WTC11 (cell line): ENCODE measurements at regions not wholly inside any gene's neighbourhood (a gene's known extent, or its start where the extent isn't known, plus 50 kb on each side); places are given as distances from the start of the nearest gene placed in this dataset.

Source experiments
- ATAC-seq: fragments of 200-7000 bp; cut with Tn5 transposase; 2 replicates; pipeline ENCODE4 v1.10.0; 2021; ENCODE audit warnings: mild to moderate bottlenecking, moderate library complexity
- CTCF ChIA-PET: fragments of 300-600 bp; sonication (Branson Sonifier 250); formaldehyde crosslinking; loops from one replicate; lab custom pipeline; 2021; ENCODE audit warnings: antibody characterized with exemption; lab: Charles Lee
- POLR2A ChIA-PET: fragments of 350-600 bp; sonication (Branson Sonifier 250); formaldehyde crosslinking; loops from one replicate; lab custom pipeline; 2021; ENCODE audit warnings: antibody characterized with exemption; lab: Charles Lee
- DNase-seq: peaks from one replicate; pipeline ENCODE4 v3.0.0; 2021; ENCODE audit warnings: low spot score
- H3K27ac Mint-ChIP-seq: 2 replicates; pipeline ENCODE4 v1.8.0; 2021; ENCODE audit warnings: mixed read lengths
- H3K27me3 Mint-ChIP-seq: 2 replicates; pipeline ENCODE4 v1.8.0; 2021; ENCODE audit warnings: low read depth, mild to moderate bottlenecking, moderate library complexity, mixed read lengths
- H3K36me3 Mint-ChIP-seq: 2 replicates; pipeline ENCODE4 v1.8.0; 2021; ENCODE audit warnings: mixed read lengths
- H3K4me1 Mint-ChIP-seq: 2 replicates; pipeline ENCODE4 v1.8.0; 2022; ENCODE audit warnings: mixed read lengths
- H3K4me3 Mint-ChIP-seq: 2 replicates; pipeline ENCODE4 v1.8.0; 2021; ENCODE audit warnings: mild to moderate bottlenecking, moderate library complexity, mixed read lengths
- H3K9me3 Mint-ChIP-seq: 2 replicates; pipeline ENCODE4 v1.8.0; 2021; ENCODE audit warnings: mixed read lengths
- ATF1 ChIP-seq: sonication (generic); formaldehyde crosslinking; IDR thresholded peaks from 2 replicates; pipeline ENCODE4 v1.8.1; 2023; ENCODE audit warnings: mild to moderate bottlenecking, moderate library complexity, missing genetic modification reagents
- CBFB ChIP-seq: sonication (generic); formaldehyde crosslinking; IDR thresholded peaks from 2 replicates; pipeline ENCODE4 v1.8.1; 2022; ENCODE audit warnings: mild to moderate bottlenecking, low read depth, missing genetic modification reagents
- GRHL2 ChIP-seq: fragments of 250-450 bp; sonication (Bioruptor Pico); IDR thresholded peaks from 2 replicates; pipeline ENCODE4 v1.8.0; 2022; ENCODE audit warnings: mild to moderate bottlenecking, moderate library complexity; ENCODE audit not compliant: insufficient replicate concordance, severe bottlenecking
- KAT7 ChIP-seq: sonication (generic); formaldehyde crosslinking; IDR thresholded peaks from 2 replicates; pipeline ENCODE4 v1.8.1; 2023; ENCODE audit warnings: missing genetic modification reagents, mild to moderate bottlenecking, borderline replicate concordance
- MXD4 ChIP-seq: fragments of 250-450 bp; sonication (Bioruptor Pico); IDR thresholded peaks from 2 replicates; pipeline ENCODE4 v1.8.0; 2021; ENCODE audit warnings: mild to moderate bottlenecking, moderate library complexity, borderline replicate concordance
- OVOL2 ChIP-seq: fragments of 250-450 bp; sonication (Bioruptor Pico); IDR thresholded peaks from 2 replicates; pipeline ENCODE4 v1.9.0; 2021; ENCODE audit warnings: mild to moderate bottlenecking, borderline replicate concordance
- ZBTB21 ChIP-seq: sonication (generic); formaldehyde crosslinking; IDR thresholded peaks from 2 replicates; pipeline ENCODE4 v1.8.1; 2023; ENCODE audit warnings: mild to moderate bottlenecking, missing genetic modification reagents, borderline replicate concordance
- TF ChIP-seq, protein P1 (sequence below): sonication (generic); formaldehyde crosslinking; IDR thresholded peaks from 2 replicates; pipeline ENCODE4 v1.8.0; 2022; ENCODE audit warnings: mild to moderate bottlenecking, missing genetic modification reagents
- TF ChIP-seq, protein P2 (sequence below): fragments of 250-450 bp; sonication (Bioruptor Pico); IDR thresholded peaks from 2 replicates; pipeline ENCODE4 v2.1.2; 2022; ENCODE audit warnings: mild to moderate bottlenecking, moderate library complexity
- TF ChIP-seq, protein P3 (sequence below): sonication (generic); formaldehyde crosslinking; conservative IDR thresholded peaks from 2 replicates; pipeline ENCODE4 v1.8.1; 2023; ENCODE audit warnings: mild to moderate bottlenecking, low read depth, missing genetic modification reagents, moderate library complexity
- TF ChIP-seq, protein P4 (sequence below): sonication (generic); formaldehyde crosslinking; IDR thresholded peaks from 2 replicates; pipeline ENCODE4 v1.8.1; 2022; ENCODE audit warnings: mild to moderate bottlenecking, moderate library complexity, missing genetic modification reagents
- TF ChIP-seq, protein P5 (sequence below): sonication (generic); formaldehyde crosslinking; IDR thresholded peaks from 2 replicates; pipeline ENCODE4 v1.8.0; 2022; ENCODE audit warnings: missing genetic modification reagents
- TF ChIP-seq, protein P6 (sequence below): fragments of 250-450 bp; sonication (Bioruptor Pico); IDR thresholded peaks from 2 replicates; pipeline ENCODE4 v1.8.0; 2021; ENCODE audit warnings: mild to moderate bottlenecking
- TF ChIP-seq, protein P7 (sequence below): fragments of 200-600 bp; IDR thresholded peaks from 2 replicates; pipeline ENCODE4 v1.8.0; 2022; ENCODE audit warnings: antibody characterized with exemption

DNA sequence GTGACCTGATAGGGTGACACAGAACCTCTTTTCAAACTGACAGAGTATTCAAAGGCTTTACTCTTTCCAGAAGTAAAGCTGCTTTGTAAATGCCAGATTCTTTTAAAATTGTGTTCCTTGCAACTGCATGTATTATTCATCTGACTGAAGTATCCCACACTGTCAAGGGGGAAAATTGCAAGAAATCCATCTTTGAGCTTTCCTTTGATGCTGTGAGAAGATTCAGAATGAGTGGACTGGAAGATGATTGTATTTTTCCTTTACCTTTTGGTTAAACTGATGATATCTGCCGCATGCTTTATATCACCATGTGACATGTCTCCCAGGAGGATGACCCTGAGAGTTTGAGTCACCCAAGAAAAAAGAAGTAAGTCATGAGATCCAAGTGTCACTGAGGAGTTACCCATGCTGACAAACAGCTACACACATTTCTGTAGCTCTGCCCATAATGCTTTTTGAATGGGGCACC lies 250.8 kb upstream of the CBLB start:
- Mint-ChIP-seq H3K4me1 (peaks cover 2% of the 10 kb centered on the region; the same call in 1 of the 2 replicates), H3K9me3 (no peaks in the 10 kb centered on the region), H3K4me3 (no peak overlapping the region), H3K36me3 (no peaks in the 10 kb centered on the region), H3K27ac (no peak overlapping the region)
- CTCF ChIA-PET, result no interaction called here
- POLR2A ChIA-PET, result no interaction called here
- ATAC-seq, result no peak
- no peak for TF ChIP-seq CBFB
- TF ChIP-seq ZBTB21 (CRISPR knock-in tag), result no peak
- TF ChIP-seq, protein P1, sequence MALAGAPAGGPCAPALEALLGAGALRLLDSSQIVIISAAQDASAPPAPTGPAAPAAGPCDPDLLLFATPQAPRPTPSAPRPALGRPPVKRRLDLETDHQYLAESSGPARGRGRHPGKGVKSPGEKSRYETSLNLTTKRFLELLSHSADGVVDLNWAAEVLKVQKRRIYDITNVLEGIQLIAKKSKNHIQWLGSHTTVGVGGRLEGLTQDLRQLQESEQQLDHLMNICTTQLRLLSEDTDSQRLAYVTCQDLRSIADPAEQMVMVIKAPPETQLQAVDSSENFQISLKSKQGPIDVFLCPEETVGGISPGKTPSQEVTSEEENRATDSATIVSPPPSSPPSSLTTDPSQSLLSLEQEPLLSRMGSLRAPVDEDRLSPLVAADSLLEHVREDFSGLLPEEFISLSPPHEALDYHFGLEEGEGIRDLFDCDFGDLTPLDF (CRISPR knock-in tag), result no peak
- TF ChIP-seq GRHL2, result no peak
- no peak for TF ChIP-seq OVOL2 (CRISPR knock-in tag)
- TF ChIP-seq, protein P2, sequence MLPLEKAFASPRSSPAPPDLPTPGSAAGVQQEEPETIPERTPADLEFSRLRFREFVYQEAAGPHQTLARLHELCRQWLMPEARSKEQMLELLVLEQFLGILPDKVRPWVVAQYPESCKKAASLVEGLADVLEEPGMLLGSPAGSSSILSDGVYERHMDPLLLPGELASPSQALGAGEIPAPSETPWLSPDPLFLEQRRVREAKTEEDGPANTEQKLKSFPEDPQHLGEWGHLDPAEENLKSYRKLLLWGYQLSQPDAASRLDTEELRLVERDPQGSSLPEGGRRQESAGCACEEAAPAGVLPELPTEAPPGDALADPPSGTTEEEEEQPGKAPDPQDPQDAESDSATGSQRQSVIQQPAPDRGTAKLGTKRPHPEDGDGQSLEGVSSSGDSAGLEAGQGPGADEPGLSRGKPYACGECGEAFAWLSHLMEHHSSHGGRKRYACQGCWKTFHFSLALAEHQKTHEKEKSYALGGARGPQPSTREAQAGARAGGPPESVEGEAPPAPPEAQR (CRISPR knock-in tag), result no peak
- TF ChIP-seq, protein P3, sequence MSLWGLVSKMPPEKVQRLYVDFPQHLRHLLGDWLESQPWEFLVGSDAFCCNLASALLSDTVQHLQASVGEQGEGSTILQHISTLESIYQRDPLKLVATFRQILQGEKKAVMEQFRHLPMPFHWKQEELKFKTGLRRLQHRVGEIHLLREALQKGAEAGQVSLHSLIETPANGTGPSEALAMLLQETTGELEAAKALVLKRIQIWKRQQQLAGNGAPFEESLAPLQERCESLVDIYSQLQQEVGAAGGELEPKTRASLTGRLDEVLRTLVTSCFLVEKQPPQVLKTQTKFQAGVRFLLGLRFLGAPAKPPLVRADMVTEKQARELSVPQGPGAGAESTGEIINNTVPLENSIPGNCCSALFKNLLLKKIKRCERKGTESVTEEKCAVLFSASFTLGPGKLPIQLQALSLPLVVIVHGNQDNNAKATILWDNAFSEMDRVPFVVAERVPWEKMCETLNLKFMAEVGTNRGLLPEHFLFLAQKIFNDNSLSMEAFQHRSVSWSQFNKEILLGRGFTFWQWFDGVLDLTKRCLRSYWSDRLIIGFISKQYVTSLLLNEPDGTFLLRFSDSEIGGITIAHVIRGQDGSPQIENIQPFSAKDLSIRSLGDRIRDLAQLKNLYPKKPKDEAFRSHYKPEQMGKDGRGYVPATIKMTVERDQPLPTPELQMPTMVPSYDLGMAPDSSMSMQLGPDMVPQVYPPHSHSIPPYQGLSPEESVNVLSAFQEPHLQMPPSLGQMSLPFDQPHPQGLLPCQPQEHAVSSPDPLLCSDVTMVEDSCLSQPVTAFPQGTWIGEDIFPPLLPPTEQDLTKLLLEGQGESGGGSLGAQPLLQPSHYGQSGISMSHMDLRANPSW (CRISPR knock-in tag), result no peak
- TF ChIP-seq, protein P4, sequence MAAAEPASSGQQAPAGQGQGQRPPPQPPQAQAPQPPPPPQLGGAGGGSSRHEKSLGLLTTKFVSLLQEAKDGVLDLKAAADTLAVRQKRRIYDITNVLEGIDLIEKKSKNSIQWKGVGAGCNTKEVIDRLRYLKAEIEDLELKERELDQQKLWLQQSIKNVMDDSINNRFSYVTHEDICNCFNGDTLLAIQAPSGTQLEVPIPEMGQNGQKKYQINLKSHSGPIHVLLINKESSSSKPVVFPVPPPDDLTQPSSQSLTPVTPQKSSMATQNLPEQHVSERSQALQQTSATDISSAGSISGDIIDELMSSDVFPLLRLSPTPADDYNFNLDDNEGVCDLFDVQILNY, result no peak
- TF ChIP-seq, protein P5, sequence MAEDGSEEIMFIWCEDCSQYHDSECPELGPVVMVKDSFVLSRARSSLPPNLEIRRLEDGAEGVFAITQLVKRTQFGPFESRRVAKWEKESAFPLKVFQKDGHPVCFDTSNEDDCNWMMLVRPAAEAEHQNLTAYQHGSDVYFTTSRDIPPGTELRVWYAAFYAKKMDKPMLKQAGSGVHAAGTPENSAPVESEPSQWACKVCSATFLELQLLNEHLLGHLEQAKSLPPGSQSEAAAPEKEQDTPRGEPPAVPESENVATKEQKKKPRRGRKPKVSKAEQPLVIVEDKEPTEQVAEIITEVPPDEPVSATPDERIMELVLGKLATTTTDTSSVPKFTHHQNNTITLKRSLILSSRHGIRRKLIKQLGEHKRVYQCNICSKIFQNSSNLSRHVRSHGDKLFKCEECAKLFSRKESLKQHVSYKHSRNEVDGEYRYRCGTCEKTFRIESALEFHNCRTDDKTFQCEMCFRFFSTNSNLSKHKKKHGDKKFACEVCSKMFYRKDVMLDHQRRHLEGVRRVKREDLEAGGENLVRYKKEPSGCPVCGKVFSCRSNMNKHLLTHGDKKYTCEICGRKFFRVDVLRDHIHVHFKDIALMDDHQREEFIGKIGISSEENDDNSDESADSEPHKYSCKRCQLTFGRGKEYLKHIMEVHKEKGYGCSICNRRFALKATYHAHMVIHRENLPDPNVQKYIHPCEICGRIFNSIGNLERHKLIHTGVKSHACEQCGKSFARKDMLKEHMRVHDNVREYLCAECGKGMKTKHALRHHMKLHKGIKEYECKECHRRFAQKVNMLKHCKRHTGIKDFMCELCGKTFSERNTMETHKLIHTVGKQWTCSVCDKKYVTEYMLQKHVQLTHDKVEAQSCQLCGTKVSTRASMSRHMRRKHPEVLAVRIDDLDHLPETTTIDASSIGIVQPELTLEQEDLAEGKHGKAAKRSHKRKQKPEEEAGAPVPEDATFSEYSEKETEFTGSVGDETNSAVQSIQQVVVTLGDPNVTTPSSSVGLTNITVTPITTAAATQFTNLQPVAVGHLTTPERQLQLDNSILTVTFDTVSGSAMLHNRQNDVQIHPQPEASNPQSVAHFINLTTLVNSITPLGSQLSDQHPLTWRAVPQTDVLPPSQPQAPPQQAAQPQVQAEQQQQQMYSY (CRISPR knock-in tag), result no peak
- TF ChIP-seq, protein P6, sequence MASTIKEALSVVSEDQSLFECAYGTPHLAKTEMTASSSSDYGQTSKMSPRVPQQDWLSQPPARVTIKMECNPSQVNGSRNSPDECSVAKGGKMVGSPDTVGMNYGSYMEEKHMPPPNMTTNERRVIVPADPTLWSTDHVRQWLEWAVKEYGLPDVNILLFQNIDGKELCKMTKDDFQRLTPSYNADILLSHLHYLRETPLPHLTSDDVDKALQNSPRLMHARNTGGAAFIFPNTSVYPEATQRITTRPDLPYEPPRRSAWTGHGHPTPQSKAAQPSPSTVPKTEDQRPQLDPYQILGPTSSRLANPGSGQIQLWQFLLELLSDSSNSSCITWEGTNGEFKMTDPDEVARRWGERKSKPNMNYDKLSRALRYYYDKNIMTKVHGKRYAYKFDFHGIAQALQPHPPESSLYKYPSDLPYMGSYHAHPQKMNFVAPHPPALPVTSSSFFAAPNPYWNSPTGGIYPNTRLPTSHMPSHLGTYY (CRISPR knock-in tag), result no peak
- TF ChIP-seq KAT7, result no peak
- no peak for TF ChIP-seq MXD4
- no peak for TF ChIP-seq ATF1 (CRISPR knock-in tag)
- TF ChIP-seq, all 79 proteins: peak for 0
- no peak for DNase-seq
- H3K27me3 Mint-ChIP-seq, result no peaks in the 10 kb centered on the region

DNA sequence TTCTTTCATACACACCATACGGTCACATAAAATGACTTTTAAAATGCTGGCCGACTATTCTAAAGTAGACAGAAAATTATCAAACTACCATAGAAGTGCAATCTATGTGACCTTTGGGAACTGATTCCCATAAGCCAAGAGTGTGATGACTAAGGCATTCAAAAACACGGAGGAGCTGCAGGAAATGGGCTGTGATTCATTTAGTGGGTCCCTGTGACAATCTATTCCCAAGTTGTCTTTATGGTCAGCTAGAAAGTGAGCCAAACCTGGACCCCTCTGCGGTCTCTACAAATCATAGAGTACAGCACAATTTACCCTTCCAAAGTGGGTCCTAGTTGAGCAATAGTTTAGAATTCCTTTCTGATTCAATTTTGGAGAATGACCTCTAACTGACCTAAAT lies 251.5 kb upstream of the CBLB start:
- TF ChIP-seq, protein P7, sequence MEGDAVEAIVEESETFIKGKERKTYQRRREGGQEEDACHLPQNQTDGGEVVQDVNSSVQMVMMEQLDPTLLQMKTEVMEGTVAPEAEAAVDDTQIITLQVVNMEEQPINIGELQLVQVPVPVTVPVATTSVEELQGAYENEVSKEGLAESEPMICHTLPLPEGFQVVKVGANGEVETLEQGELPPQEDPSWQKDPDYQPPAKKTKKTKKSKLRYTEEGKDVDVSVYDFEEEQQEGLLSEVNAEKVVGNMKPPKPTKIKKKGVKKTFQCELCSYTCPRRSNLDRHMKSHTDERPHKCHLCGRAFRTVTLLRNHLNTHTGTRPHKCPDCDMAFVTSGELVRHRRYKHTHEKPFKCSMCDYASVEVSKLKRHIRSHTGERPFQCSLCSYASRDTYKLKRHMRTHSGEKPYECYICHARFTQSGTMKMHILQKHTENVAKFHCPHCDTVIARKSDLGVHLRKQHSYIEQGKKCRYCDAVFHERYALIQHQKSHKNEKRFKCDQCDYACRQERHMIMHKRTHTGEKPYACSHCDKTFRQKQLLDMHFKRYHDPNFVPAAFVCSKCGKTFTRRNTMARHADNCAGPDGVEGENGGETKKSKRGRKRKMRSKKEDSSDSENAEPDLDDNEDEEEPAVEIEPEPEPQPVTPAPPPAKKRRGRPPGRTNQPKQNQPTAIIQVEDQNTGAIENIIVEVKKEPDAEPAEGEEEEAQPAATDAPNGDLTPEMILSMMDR, result no peak
- TF ChIP-seq CBFB, result no peak
- Mint-ChIP-seq H3K4me1 (peaks cover 3% of the 10 kb centered on the region; the same call in 1 of the 2 replicates), H3K27ac (no peak overlapping the region), H3K36me3 (no peaks in the 10 kb centered on the region), H3K27me3 (no peaks in the 10 kb centered on the region), H3K4me3 (no peak overlapping the region), H3K9me3 (no peaks in the 10 kb centered on the region)
- ChIA-PET POLR2A (no interaction called here), CTCF (no interaction called here)
- DNase-seq (no peak), ATAC-seq (no peak)
